ENCODE measurements at regions not wholly inside any gene's neighbourhood (a gene's known extent, or its start where the extent isn't known, plus 50 kb on each side); places are given as distances from the start of the nearest gene placed in this dataset.

- no peak overlapping the region for H3K4me3 ChIP-seq (ENCODE audit: low read depth, low read length)
Observed at GRCh38 chr1:232112076-232112475, 485.5 kb downstream of the DISC1 start.

GRCh38 chr1:232111611-232112010 lies 485.0 kb downstream of the DISC1 start:
- H3K4me3 ChIP-seq (ENCODE audit: low read depth, low read length), result no peak overlapping the region

- no peak overlapping the region for H3K4me3 ChIP-seq (ENCODE audit: low read depth, low read length)
Observed at GRCh38 chr1:232110281-232111090, 483.9 kb downstream of the DISC1 start.

GRCh38 chr1:232109391-232109790 lies 482.8 kb downstream of the DISC1 start:
- no peak overlapping the region for H3K4me3 ChIP-seq (ENCODE audit: low read depth, low read length)

GRCh38 chr1:232108598-232108997 lies 482.0 kb downstream of the DISC1 start:
- H3K4me3 ChIP-seq (ENCODE audit: low read depth, low read length), result no peak overlapping the region

- no peak overlapping the region for H3K4me3 ChIP-seq (ENCODE audit: low read depth, low read length)
Observed at GRCh38 chr1:232106415-232106814, 479.8 kb downstream of the DISC1 start.

- H3K4me3 ChIP-seq (ENCODE audit: low read depth, low read length), result no peak overlapping the region
Observed at GRCh38 chr1:232105561-232105960, 479.0 kb downstream of the DISC1 start.

- H3K4me3 ChIP-seq (ENCODE audit: low read depth, low read length), result no peak overlapping the region
Observed at GRCh38 chr1:232101231-232101630, 474.6 kb downstream of the DISC1 start.

GRCh38 chr1:232096751-232097150 lies 470.2 kb downstream of the DISC1 start:
- H3K4me3 ChIP-seq (ENCODE audit: low read depth, low read length), result no peak overlapping the region
